ENCODE measurements at regions not wholly inside any gene's neighbourhood (a gene's known extent, or its start where the extent isn't known, plus 50 kb on each side); places are given as distances from the start of the nearest gene placed in this dataset.

- FAIRE-seq (no peak), ATAC-seq (no peak), DNase-seq (ENCODE audit: low read depth, low spot score) (no peak)
- no peaks in the 10 kb centered on the region for H3K9me3 ChIP-seq (replicated peaks; ENCODE audit: control insufficient read depth, insufficient read depth, low read length)
- no peak overlapping the region for H3K4me2 ChIP-seq (ENCODE audit: control insufficient read depth, insufficient read depth)
- peaks cover 0 to 3% of the 10 kb centered on the region in 2 experiments; a peak in 2 of 4 replicates for H3K27me3 ChIP-seq (replicated peaks in 1 of 2; ENCODE audit: control insufficient read depth in 2 of 2, insufficient read depth in 2 of 2, low read length in 1 of 2)
- no TSS peak for BruUV-seq (replicated peaks)
- ChIA-PET CTCF (interaction anchor here (0.9 to 2.9 kb wide), 7 partner anchors 8 to 221 kb away, joined by 3 to 11 read pairs (median 4); no protein-coding TSS in a partner anchor), RAD21 (ENCODE audit: unreplicated experiment) (interaction anchor here (1.0 to 1.6 kb wide), 3 partner anchors 128 to 472 kb away, joined by 3 to 5 read pairs (median 3); no protein-coding TSS in a partner anchor), SMC1A (ENCODE audit: uncharacterized antibody, unreplicated experiment) (interaction anchor here (1.4 kb wide), 2 partner anchors 8 to 131 kb away, joined by 3 read pairs; no protein-coding TSS in a partner anchor), POLR2A (no interaction called here)
- 21% methylated on average over 3 of the region's 3 CpGs for WGBS (ENCODE audit: insufficient coverage, insufficient replicate concordance, low lambda C conversion rate, missing lambda C conversion rate)
- H2AFZ ChIP-seq (ENCODE audit: control insufficient read depth, low read depth, low read length), result no peak overlapping the region
- no peak overlapping the region for H3K9ac ChIP-seq (ENCODE audit: control insufficient read depth, insufficient read depth, low read length)
- H4K20me1 ChIP-seq (ENCODE audit: control insufficient read depth, insufficient read depth), result no peaks in the 10 kb centered on the region
- TF ChIP-seq, protein P1, sequence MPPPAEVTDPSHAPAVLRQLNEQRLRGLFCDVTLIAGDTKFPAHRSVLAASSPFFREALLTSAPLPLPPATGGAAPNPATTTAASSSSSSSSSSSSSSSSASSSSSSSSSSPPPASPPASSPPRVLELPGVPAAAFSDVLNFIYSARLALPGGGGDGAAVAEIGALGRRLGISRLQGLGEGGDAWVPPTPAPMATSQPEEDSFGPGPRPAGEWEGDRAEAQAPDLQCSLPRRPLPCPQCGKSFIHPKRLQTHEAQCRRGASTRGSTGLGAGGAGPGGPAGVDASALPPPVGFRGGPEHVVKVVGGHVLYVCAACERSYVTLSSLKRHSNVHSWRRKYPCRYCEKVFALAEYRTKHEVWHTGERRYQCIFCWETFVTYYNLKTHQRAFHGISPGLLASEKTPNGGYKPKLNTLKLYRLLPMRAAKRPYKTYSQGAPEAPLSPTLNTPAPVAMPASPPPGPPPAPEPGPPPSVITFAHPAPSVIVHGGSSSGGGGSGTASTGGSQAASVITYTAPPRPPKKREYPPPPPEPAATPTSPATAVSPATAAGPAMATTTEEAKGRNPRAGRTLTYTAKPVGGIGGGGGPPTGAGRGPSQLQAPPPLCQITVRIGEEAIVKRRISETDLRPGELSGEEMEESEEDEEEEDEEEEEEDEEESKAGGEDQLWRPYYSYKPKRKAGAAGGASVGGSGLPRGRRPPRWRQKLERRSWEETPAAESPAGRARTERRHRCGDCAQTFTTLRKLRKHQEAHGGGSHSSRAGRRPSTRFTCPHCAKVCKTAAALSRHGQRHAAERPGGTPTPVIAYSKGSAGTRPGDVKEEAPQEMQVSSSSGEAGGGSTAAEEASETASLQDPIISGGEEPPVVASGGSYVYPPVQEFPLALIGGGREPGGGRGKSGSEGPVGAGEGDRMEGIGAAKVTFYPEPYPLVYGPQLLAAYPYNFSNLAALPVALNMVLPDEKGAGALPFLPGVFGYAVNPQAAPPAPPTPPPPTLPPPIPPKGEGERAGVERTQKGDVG (CRISPR knock-in tag; IDR thresholded peaks at IDR 0.05), result no peak
- no peak for TF ChIP-seq ESRRA (IDR thresholded peaks at IDR 0.05; ENCODE audit: low read length)
- TF ChIP-seq, protein P2, sequence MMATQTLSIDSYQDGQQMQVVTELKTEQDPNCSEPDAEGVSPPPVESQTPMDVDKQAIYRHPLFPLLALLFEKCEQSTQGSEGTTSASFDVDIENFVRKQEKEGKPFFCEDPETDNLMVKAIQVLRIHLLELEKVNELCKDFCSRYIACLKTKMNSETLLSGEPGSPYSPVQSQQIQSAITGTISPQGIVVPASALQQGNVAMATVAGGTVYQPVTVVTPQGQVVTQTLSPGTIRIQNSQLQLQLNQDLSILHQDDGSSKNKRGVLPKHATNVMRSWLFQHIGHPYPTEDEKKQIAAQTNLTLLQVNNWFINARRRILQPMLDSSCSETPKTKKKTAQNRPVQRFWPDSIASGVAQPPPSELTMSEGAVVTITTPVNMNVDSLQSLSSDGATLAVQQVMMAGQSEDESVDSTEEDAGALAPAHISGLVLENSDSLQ (IDR thresholded peaks at IDR 0.05), result no peak
- TF ChIP-seq CBFB (IDR thresholded peaks at IDR 0.05; ENCODE audit: low read depth), result no peak
- TF ChIP-seq NBN (IDR thresholded peaks at IDR 0.05), result no peak
- TF ChIP-seq, protein P3, sequence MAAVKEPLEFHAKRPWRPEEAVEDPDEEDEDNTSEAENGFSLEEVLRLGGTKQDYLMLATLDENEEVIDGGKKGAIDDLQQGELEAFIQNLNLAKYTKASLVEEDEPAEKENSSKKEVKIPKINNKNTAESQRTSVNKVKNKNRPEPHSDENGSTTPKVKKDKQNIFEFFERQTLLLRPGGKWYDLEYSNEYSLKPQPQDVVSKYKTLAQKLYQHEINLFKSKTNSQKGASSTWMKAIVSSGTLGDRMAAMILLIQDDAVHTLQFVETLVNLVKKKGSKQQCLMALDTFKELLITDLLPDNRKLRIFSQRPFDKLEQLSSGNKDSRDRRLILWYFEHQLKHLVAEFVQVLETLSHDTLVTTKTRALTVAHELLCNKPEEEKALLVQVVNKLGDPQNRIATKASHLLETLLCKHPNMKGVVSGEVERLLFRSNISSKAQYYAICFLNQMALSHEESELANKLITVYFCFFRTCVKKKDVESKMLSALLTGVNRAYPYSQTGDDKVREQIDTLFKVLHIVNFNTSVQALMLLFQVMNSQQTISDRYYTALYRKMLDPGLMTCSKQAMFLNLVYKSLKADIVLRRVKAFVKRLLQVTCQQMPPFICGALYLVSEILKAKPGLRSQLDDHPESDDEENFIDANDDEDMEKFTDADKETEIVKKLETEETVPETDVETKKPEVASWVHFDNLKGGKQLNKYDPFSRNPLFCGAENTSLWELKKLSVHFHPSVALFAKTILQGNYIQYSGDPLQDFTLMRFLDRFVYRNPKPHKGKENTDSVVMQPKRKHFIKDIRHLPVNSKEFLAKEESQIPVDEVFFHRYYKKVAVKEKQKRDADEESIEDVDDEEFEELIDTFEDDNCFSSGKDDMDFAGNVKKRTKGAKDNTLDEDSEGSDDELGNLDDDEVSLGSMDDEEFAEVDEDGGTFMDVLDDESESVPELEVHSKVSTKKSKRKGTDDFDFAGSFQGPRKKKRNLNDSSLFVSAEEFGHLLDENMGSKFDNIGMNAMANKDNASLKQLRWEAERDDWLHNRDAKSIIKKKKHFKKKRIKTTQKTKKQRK (IDR thresholded peaks at IDR 0.05; ENCODE audit: low read depth, low read length), result no peak
- TF ChIP-seq ZNF274 (IDR thresholded peaks at IDR 0.05; ENCODE audit: insufficient read depth, insufficient read length), result no peak
- TF ChIP-seq BHLHE40 (IDR thresholded peaks at IDR 0.05; ENCODE audit: borderline replicate concordance in 1 of 2, low read depth in 2 of 2, low read length in 1 of 2), result no peak
- no peak for TF ChIP-seq HDGF (IDR thresholded peaks at IDR 0.05)
- TF ChIP-seq NFIC (IDR thresholded peaks at IDR 0.05; ENCODE audit: low read depth, low read length), result no peak
- no peak for TF ChIP-seq TCF12 (IDR thresholded peaks at IDR 0.05; ENCODE audit: low read depth, low read length)
- TF ChIP-seq ETV6 (conservative IDR thresholded peaks at IDR 0.05 in 1 of 2, IDR thresholded peaks at IDR 0.05 in 1 of 2; ENCODE audit: borderline replicate concordance in 1 of 2, low read depth in 1 of 2), result no peak
- TF ChIP-seq ZBED1 (IDR thresholded peaks at IDR 0.05; ENCODE audit: borderline replicate concordance), result no peak
- no peak overlapping the region for H3K4me3 ChIP-seq
- intact Hi-C loops (cut with micrococcal nuclease; ENCODE audit: unreplicated experiment) (no loop called here), in situ Hi-C loops (cut with MboI) (no loop called here)
- no peaks in the 10 kb centered on the region for H3K4me1 ChIP-seq (ENCODE audit: control insufficient read depth, insufficient read depth, low read length)
- no peaks in the 10 kb centered on the region for H3K79me2 ChIP-seq (ENCODE audit: control insufficient read depth, insufficient read depth, low read length)
- H3K27ac ChIP-seq (ENCODE audit: control insufficient read depth, insufficient read depth), result no peak overlapping the region
- no peaks in the 10 kb centered on the region for H3K36me3 ChIP-seq (ENCODE audit: control insufficient read depth in 2 of 2, insufficient read depth in 2 of 2, low read length in 1 of 2)
These were observed 81.4 kb downstream of the ACAA2 start for GRCh38 chr18:49731860-49732311.

All from GM12878 (cell line).